ENCODE measurements at regions not wholly inside any gene's neighbourhood (a gene's known extent, or its start where the extent isn't known, plus 50 kb on each side); places are given as distances from the start of the nearest gene placed in this dataset.

GRCh38 chr2:21281791-21282514 lies 158.2 kb downstream of the TDRD15 start:
- DNase-seq (ENCODE audit: low read depth) = no peak

- no peak for DNase-seq (ENCODE audit: low read depth)
Measured at GRCh38 chr2:21282515-21282898, 158.7 kb downstream of the TDRD15 start.

- DNase-seq (ENCODE audit: low read depth) = no peak
Measured at GRCh38 chr2:21288299-21288698, 164.5 kb downstream of the TDRD15 start.

GRCh38 chr2:21288739-21289520 lies 165.2 kb downstream of the TDRD15 start:
- no peak for DNase-seq (ENCODE audit: low read depth)

- no peak for DNase-seq (ENCODE audit: low read depth)
Measured at GRCh38 chr2:21289551-21289950, 165.8 kb downstream of the TDRD15 start.

- no peak for DNase-seq (ENCODE audit: low read depth)
Measured at GRCh38 chr2:21289989-21290388, 166.2 kb downstream of the TDRD15 start.

- DNase-seq (ENCODE audit: low read depth) = no peak
Measured at GRCh38 chr2:21291426-21291825, 167.7 kb downstream of the TDRD15 start.

- DNase-seq (ENCODE audit: low read depth) = no peak
Measured at GRCh38 chr2:21294446-21294845, 170.7 kb downstream of the TDRD15 start.

- DNase-seq (ENCODE audit: low read depth) = no peak
Measured at GRCh38 chr2:21299411-21299810, 175.6 kb downstream of the TDRD15 start.

- DNase-seq (ENCODE audit: low read depth) = no peak
Measured at GRCh38 chr2:21301871-21302455, 178.2 kb downstream of the TDRD15 start.

GRCh38 chr2:21303876-21304275 lies 180.1 kb downstream of the TDRD15 start:
- no peak for DNase-seq (ENCODE audit: low read depth)

- no peak for DNase-seq (ENCODE audit: low read depth)
Measured at GRCh38 chr2:21305581-21305980, 181.8 kb downstream of the TDRD15 start.

- no peak for DNase-seq (ENCODE audit: low read depth)
Measured at GRCh38 chr2:21306235-21306634, 182.5 kb downstream of the TDRD15 start.

GRCh38 chr2:21307037-21307436 lies 183.3 kb downstream of the TDRD15 start:
- no peak for DNase-seq (ENCODE audit: low read depth)

GRCh38 chr2:21310493-21310892 lies 186.7 kb downstream of the TDRD15 start:
- DNase-seq (ENCODE audit: low read depth) = no peak

GRCh38 chr2:21314322-21314835 lies 190.6 kb downstream of the TDRD15 start:
- DNase-seq (ENCODE audit: low read depth) = no peak

GRCh38 chr2:21317131-21317530 lies 193.4 kb downstream of the TDRD15 start:
- DNase-seq (ENCODE audit: low read depth) = no peak

- no peak for DNase-seq (ENCODE audit: low read depth)
Measured at GRCh38 chr2:21318263-21318662, 194.5 kb downstream of the TDRD15 start.

- DNase-seq (ENCODE audit: low read depth) = no peak
Measured at GRCh38 chr2:21326152-21326551, 202.4 kb downstream of the TDRD15 start.

- DNase-seq (ENCODE audit: low read depth) = no peak
Measured at GRCh38 chr2:21328177-21328576, 204.4 kb downstream of the TDRD15 start.

- DNase-seq (ENCODE audit: low read depth) = no peak
Measured at GRCh38 chr2:21330786-21331391, 207.1 kb downstream of the TDRD15 start.
